GM21447 (cell line): ENCODE measurements at regions not wholly inside any gene's neighbourhood (a gene's known extent, or its start where the extent isn't known, plus 50 kb on each side); places are given as distances from the start of the nearest gene placed in this dataset.
A peak's percentile ranks its signal among the peaks of the same experiment; 100 is the strongest.

Experiments used
- ATAC-seq: cut with Tn5 transposase; IDR thresholded peaks from one replicate; pipeline ENCODE4 v1.9.1; 2021; ENCODE audit not compliant: unreplicated experiment

GRCh38 chr13:90979059-90979458 is 368.4 kb upstream of the MIR17HG start:
- no peak for ATAC-seq

DNA sequence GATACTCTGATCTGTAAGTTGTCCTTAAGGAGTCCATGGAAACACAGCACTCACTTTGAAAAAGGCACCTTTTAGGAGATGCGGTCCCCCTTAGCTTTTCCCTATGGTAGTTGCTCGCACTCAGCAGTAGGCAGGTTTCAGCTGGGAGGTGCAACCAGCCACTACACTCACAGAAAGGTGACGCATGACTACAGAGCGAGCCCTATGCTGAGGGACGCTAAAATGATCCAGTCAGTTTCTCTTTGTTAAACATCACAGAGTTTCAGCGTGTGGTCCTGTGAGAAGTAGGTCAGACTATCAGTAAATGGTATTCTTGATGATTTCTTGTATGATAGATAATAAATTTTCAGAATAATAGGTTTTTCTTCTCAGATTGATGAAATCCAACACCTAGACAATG is 362.7 kb upstream of the MIR17HG start:
- ATAC-seq = no peak

DNA sequence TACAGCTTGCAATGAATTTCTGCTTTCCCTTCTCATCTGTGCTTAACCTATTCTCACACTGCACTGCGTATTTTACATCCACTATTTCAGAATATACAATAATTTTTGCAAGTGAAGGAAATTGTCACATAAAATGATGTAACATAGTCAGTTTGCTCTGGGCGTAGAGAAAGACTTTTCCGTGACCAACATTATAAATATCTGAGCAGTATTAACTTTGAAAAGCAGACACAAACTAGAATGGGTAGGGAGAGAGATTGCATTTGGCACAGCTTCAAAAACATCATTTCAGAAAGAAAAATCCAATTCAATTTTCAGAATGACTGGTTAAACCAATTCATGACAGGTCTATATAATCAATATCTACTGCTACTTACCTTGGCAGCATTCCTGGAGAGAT is 352.5 kb upstream of the MIR17HG start:
- ATAC-seq = no peak

DNA sequence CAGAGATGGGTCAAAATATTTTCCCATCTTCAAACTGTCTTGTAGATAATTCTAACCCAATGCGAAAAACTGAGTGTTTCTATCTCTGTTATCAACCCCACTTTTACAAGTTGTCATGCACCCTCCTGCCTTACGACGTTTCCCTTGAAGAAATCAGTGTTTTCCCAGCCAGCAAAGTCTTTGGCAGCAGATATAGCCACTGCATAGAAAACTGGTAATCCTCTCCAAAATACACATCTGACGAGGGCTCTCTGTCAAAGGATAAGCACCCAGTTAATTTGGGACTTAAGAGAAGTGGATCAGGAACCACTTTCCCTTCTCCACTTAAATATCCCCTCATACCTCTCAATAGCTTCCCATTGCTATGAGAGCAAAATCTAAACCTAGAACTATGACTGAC is 351.9 kb upstream of the MIR17HG start:
- ATAC-seq = no peak

GRCh38 chr13:90997951-90998350 is 349.5 kb upstream of the MIR17HG start:
- ATAC-seq = no peak

DNA sequence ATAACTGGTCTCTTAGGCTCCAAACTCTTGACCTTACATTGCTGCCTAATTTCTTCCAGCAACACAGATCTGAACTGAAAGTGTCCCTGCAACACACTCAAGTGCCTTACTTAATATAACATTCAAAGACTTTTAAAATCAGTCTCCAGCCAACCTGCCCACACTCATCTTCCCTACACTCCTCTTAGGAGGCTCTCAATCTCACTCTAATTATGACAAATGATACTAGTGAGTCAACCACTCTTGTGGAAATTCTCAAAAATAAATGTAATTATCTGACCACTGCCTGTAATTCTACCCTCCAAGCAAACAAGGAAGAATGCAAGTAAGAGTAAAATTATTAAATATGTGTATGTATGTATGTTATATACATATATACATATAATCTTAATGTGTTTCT is 348.1 kb upstream of the MIR17HG start:
- no peak for ATAC-seq

DNA sequence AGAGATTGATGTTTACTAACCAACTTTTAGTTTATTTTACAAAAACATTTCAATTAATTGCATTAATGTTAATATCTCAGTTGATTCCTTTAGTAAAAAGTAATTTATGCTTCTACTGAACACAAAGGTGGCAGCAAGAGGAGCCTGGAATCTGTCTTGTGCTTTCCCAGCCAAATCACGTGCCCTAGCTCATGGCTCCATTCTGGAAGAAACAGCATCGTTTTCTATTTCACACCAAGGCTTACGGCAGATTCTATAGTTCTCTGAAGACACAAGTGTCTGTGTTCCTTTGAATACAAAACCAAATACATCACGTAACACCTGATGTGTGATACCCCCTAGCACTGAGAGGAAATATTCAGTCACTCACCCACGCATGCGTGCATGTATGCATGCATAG is 346.1 kb upstream of the MIR17HG start:
- no peak for ATAC-seq

- ATAC-seq = no peak
These were observed 332.8 kb upstream of the MIR17HG start for GRCh38 chr13:91014696-91015095.

DNA sequence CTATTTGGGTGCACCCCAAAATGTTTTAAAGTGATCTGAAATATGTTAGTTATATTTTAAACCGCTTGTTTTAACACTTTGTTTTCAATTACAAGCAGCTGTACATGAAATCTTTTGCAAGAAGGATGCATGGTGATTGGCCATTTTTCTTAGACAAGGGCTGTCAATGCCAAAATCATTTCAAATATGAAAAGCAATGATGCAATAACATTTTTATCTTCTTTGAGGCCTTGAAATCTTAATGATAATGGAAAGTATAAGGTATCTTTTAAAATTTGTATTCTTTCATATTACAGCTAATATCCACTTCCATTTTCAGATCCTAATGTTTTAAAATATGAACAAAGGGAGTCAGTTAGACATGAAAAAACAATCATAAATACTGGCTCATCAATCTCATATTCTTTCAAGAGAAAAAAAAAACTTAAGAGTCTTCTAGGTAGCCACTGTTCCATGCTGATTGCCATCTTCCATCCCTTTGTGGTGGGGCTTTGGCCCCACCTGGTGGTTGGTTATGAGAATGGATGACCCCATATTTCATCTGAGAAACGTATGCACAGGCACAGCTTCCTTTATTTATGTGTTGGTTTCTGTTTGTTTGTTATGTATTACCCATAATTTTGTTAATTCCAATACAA is 330.3 kb upstream of the MIR17HG start:
- ATAC-seq = peak; percentile 99

- ATAC-seq = peak; percentile 14
These were observed 329.8 kb upstream of the MIR17HG start for GRCh38 chr13:91017669-91018053.

GRCh38 chr13:91020461-91021034 is 326.9 kb upstream of the MIR17HG start:
- no peak for ATAC-seq

- ATAC-seq = no peak
These were observed 323.2 kb upstream of the MIR17HG start for GRCh38 chr13:91024157-91024792.

DNA sequence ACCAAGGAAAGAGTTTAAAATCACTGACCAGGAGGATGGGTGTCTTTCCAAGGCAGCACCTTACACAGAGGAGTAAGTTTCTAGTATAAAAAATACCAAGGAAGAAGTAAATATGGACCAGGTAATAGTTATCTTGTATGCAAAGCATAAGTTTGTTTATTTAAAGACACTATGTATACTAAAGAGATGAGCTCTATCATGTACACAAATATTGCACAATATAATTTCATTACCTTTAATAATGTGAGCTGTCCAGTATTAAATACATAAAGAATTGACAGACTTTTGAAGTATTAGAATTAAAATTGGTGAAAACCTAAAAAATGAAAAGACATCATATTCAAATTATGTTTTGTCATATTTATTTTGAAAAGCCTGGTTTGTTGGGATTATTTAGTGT is 322.0 kb upstream of the MIR17HG start:
- no peak for ATAC-seq

DNA sequence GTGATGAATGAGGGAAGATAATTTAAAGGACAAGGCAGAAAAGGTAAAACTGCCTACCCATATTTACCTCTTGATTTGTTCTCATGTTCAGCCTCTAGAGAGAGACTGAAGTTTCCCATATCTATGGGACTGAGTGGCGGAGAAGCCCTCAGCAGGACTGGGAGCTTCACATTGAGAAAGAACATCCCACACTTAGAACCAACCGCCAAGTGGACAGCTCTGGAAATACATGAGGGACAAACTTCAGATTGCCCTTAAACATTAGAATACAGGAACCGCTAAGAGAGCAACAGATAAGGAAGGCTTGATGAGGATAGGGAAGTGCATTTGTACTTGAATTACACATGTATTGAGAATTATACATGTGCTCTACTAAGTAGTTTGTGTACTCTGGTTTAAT is 316.0 kb upstream of the MIR17HG start:
- ATAC-seq = no peak

- no peak for ATAC-seq
These were observed 315.4 kb upstream of the MIR17HG start for GRCh38 chr13:91032104-91032503.

DNA sequence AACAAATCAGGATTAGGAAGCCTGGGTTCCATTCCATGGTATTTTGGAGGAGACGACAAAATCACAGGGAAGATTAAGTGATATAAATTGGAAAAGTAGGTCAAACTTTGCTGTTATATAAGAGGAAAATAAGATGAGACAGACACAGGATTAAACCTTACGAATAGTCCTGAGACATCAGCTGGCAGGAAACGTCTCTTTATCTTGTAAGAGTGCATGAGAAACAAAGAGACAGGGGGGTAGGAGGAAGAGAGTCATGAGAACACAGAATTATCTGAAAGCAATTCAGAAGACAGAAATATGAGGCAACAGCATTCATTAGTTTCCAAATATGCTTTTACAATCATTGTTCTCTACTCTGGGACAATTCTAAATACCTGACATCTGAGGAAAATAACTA is 310.6 kb upstream of the MIR17HG start:
- no peak for ATAC-seq

- ATAC-seq = no peak
These were observed 304.6 kb upstream of the MIR17HG start for GRCh38 chr13:91042870-91043269.

GRCh38 chr13:91045351-91046034 is 302.0 kb upstream of the MIR17HG start:
- ATAC-seq = no peak

GRCh38 chr13:91046715-91047327 is 300.7 kb upstream of the MIR17HG start:
- ATAC-seq = no peak

DNA sequence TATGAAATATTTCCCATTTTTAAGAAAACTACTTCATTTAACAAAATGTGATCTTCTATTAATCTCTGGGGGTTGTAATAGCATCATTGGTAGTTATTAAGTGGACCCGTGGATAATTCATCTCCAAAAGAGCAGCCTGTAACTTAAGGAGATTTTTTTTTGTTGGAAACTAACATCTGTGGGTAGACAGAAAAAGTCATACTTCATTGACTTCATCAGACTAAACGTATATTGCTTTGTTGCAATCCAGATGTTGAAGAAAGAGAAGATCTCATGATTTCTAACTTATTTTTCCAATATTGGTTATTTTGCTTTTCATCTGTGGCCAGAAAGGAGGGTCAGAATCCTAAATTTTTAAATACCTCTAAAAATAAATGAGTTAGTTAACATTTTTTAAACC is 296.5 kb upstream of the MIR17HG start:
- no peak for ATAC-seq

GRCh38 chr13:91052876-91053275 is 294.6 kb upstream of the MIR17HG start:
- ATAC-seq = no peak
